WI38 (cell line): ENCODE measurements at regions not wholly inside any gene's neighbourhood (a gene's known extent, or its start where the extent isn't known, plus 50 kb on each side); places are given as distances from the start of the nearest gene placed in this dataset.

Source experiments
- H3K4me3 ChIP-seq: 2 replicates; pipeline ENCODE4 v1.5.1; 2011; ENCODE audit warnings: low read depth, mild to moderate bottlenecking, control low read depth, low read length
- CTCF ChIP-seq: IDR thresholded peaks from 2 replicates; pipeline ENCODE4 v1.5.1; 2012; ENCODE audit warnings: low read depth, mild to moderate bottlenecking, control low read depth, low read length

- no peak overlapping the region for H3K4me3 ChIP-seq
- TF ChIP-seq CTCF = no peak
Observed at GRCh38 chr2:40877734-40878288, 425.9 kb upstream of the SLC8A1 start.

DNA sequence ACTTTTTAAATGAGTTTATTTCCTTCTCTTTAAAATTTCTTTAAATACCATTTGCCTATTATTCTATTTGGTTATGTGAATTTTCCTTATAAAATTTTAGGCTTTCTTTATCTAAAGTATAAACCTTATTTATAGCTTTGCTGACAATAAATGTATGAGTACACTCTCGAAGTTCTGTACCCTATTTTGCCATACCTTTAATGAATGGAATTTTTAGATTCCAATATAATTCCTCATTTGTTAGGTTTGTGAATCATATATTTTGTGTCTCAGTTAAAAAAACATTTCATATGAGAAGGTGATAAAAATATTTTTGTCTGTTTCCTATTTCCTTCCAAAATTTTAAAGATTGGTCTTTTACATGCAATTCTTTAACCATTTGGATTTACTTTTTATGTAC, 427.4 kb upstream of the SLC8A1 start:
- no peak overlapping the region for H3K4me3 ChIP-seq
- no peak for TF ChIP-seq CTCF

DNA sequence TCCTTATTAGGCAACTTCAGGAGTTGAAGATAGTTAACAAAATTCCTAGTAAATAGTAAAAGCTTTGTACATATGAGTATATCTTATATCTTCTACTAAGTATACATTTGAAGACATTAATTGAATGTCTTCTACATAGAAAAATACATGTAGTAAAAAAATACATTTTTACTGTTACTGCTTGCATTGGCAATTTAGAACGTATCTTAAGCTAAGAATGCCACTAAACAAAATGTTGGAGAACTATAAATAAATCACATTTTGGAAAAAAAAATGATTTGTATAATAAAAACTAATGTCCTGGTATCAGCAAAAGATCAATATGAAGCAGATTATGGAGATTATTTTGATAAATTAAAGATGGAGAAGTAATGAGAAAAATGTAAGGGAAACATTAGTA, 434.2 kb upstream of the SLC8A1 start:
- no peak overlapping the region for H3K4me3 ChIP-seq
- TF ChIP-seq CTCF = no peak

DNA sequence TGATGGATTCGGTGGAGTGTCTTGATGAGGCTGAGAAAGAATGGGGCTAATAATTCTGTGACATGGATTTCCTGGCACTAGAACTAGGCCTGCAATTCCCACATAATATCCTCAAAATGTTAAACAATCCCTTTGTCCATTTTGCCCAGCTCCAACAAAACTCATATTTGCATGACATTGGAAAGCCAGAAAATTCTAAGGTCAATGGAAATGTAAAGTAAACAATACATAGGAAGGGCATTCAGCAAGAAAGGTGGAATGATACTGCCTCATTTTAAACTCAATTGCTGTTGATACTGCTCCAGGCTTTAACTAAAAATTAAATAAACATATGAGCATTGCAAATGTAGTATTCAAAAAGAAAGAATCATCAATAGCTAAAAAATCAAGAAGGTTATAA, 434.8 kb upstream of the SLC8A1 start:
- TF ChIP-seq CTCF = no peak
- no peak overlapping the region for H3K4me3 ChIP-seq

DNA sequence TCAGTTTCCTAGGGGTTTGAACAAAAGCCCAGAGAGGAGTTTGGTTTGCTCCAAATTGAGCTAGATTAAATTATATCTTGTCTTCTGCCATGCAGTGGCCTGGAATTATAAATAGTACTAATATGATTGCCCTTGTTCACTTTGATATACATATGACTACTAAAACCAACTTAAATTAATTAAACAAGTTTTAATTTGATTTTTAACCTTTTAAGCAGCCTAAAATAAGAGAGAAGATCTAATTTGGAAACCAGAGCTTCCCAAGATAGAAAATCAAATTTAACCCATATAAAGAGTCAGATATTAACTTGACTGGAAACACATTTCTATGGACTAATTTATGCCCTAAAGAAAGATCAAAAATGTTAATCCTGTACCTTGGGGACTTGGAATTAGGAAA, 444.5 kb upstream of the SLC8A1 start:
- TF ChIP-seq CTCF = no peak
- no peak overlapping the region for H3K4me3 ChIP-seq

GRCh38 chr2:40914666-40915065, 462.8 kb upstream of the SLC8A1 start:
- no peak overlapping the region for H3K4me3 ChIP-seq
- no peak for TF ChIP-seq CTCF

- TF ChIP-seq CTCF = no peak
- no peak overlapping the region for H3K4me3 ChIP-seq
Observed at GRCh38 chr2:40915651-40916050, 463.8 kb upstream of the SLC8A1 start.
